HG02798 (cell line): ENCODE measurements at regions not wholly inside any gene's neighbourhood (a gene's known extent, or its start where the extent isn't known, plus 50 kb on each side); places are given as distances from the start of the nearest gene placed in this dataset.
"Not testable (repeated sequence)": the region's sequence is repeated elsewhere in the genome, so short reads cannot be mapped to it uniquely, and the experiment has no call there.

Experiments
- ATAC-seq: cut with Tn5 transposase; IDR thresholded peaks from one replicate; pipeline ENCODE4 v1.9.1; 2021; ENCODE audit warnings: mild to moderate bottlenecking; ENCODE audit not compliant: unreplicated experiment, poor library complexity

DNA sequence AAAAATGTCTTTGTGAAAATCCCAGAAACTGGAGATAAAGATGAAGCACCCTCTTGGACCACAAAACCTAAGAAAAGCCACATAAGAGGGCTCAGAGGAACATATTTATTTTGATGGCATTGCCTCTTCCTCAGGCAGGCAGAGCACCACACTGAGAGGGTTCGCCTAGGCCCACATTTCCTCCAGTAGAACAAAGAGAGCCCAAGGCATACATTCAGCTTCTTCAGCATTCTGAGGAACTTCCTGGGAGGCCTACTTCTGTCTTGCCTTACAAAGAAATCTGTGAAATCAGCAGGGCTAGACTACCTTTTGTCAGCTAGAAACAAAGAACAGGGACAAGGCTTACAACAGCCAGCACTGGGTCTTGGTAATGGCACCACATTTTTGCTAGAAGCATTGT is 1325.3 kb downstream of the SI start:
- no peak for ATAC-seq

DNA sequence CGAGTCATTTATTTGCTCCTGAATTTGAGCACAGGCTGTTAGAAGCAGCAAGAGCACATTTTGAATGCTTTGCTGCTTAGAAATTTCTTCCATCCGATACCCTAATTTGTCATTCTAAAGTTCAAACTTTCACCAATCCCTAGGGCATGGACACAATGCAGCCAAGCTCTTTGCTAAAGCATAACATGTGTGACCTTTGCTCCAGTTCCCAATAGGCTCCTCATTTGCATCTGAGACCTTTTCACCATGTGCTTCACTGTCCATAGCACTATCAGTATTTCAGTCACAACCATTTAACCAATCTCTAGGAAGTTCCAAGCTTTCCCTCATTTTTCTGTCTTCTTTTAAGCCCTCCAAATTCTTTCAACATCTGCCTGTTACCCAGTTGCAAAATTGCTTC is 1333.1 kb downstream of the SI start:
- no peak for ATAC-seq

DNA sequence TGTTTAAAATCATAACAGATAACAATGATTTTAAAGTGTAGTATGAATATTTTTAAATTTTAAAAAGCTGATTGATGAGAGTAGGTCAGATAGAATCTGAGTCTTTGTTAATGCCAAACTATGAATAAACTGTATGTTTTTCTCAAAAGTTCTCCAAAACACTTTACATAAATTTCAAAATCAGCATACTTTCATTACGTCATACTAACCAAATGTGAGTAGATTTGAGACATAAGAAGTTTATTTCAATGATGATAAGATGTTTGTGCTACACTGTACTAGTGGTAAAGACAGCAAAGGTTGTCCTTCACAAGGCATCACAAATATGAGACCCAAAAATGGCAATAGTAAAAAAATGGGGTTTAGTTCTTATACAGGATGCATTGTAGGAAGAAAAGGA is 1342.9 kb downstream of the SI start:
- no peak for ATAC-seq

DNA sequence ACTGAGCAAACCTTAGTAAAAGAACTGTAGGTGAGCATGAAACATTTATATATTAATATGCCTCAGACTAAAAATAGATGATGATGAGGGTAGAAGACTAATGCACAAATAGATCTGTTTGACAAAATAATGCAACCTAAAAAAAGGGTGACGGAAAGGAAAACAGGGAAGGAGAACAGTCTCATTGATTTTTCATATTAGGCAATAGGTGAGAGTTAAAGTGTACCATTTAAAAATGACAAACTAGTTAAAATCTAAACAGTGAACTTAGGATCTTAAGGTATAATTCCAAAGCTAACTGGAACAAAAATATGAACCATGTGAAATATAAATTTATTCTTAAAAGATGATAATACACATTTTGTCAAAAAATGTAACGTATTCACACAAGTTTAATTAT is 1347.6 kb downstream of the SI start:
- no peak for ATAC-seq

DNA sequence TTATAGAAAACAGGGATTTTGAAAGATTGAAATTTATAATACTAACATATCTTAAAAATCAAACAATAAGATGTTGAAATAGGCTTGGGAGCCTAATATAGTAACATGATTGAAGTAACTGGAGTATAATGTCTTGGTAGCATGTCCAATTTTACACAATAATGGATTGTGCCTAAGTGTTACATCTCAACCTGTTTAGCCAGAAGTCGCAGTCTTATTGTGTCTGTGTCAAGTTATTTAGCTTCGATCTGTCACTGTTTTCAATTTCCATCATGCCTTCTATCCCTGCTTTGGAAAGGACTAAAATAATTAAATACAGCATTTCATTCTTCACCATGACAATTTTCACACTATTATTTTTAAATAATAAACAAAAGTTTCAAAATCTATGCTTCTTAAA is 1352.2 kb downstream of the SI start:
- ATAC-seq = no peak

DNA sequence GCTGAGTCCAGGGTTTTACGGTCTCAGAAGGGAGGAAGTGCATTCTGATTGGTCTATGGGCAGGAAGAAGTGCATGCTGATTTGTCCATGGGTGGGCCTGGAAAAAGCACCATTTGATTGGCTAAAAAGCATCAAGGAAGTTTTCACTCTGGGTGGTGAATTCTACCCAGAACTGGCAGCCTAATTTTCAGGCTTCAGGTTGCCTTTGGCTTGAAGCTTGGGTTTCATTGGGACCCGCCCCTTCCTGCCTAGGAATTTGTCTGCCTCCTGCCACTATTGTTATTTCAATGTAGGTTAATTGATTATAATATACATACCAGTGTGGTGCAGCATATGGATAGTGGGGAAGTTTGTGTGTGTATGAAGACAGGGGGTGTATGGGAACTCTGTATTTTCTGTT is 1355.9 kb downstream of the SI start:
- ATAC-seq = no peak

DNA sequence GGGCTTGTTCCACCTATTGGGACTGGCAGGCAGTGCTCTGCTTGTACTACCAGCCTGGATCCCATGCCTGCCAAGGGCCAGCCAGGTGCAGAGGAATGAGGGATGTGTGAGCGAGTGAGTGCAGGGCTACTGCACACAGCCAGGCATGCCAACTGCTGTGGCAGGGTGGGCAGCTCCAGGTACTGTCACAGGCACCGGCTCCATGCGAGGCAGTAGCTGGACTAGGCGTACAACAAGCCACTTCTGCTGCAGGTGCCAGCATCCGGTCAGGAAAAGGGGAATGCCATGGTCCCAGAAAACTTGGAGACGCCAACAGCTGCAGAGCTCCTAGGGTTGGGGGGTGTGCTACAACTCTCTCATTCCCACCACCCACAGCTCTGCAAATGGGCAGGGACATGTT is 1356.7 kb downstream of the SI start:
- no peak for ATAC-seq

DNA sequence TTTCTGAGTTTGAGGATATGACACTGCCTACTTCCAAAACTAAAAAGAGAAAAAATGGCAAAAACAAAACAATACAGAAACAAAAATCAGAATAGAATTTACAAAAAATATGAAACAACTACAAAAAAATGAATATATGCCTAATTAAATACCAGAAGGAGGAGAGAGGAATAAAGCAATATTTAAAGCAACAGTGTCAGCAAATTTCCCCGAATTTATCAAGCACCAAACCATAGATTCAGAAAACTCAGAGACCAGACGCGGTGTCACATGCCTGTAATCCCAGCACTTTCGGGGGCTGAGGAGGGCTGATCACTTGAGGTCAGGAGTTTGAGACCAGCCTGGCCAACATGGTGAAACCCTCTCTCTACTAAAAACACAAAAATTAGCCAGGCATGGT is 1360.9 kb downstream of the SI start:
- no peak for ATAC-seq

DNA sequence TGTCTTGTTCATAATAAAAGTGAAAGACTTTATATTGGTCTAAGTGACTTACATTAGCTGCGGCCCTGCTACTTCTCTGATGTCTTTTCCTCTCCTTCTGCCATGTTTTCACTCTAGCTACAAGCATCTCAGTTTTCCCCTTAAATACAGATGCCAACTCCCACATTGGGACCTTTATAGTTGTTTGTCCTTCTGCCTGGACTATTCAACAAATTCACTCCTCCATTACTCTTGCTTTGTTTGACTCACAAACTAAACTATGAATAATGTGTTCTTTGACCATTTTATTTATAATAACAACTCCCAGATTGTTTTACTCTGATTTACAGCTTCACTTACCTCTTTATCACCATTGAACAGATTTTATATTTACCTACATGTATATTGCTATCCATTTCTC is 1369.9 kb downstream of the SI start:
- ATAC-seq = no peak

DNA sequence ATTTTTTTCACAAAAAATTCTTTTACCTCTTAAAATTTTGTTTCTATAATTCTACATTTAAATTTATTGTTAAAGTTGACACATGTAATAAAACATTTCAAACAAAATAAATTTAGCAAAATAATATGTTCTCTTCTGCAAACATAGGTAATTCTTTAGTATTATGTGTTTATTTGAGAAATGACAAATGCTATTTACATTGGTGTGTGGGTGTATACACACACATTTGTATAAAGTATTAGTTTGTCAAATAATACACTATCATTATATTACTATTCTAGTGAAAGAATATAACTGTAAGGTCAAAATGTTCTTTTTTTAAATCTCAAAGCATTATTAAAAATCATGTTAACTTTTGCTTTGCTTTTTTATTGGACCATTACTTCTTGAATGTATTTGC is 1370.6 kb downstream of the SI start:
- ATAC-seq = no peak

DNA sequence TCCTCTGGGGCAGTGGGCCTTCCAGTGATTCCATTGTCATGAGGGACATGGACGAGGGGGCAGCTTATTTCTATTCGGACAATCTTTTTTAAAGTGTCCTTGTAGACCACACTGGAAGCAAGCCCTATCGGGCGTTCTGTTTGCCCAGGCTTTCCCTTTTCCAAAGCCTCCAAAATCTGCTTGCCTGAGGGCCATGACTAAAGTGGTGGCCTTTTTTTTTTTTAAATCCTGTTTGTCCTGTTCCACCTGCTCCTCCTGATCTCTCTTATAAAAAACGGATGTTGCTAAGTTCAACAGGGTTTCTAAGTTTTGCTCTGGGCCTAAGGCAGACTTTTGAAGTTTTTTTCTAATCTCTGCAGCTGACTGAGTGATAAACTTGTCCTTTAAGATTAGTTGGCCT is 1380.1 kb downstream of the SI start:
- not testable (repeated sequence) for ATAC-seq

DNA sequence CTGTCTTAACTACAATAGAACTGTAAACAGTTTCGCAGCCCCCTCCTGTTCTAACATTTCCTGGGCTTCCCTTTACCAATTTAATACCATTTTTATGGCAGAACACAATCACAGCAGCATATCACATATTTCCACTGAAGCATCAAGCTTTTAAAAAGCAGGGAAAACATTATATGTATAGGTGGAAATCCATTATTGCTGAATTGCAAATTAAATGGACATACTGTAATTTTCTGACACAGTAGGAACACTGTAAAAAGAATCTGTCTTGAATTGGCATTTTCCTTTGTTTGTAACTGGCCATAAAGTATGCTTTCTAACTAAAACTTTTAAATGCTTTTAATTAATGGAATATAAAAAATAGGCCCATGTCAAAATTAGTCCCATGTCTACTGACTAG is 1385.8 kb downstream of the SI start:
- ATAC-seq = no peak

DNA sequence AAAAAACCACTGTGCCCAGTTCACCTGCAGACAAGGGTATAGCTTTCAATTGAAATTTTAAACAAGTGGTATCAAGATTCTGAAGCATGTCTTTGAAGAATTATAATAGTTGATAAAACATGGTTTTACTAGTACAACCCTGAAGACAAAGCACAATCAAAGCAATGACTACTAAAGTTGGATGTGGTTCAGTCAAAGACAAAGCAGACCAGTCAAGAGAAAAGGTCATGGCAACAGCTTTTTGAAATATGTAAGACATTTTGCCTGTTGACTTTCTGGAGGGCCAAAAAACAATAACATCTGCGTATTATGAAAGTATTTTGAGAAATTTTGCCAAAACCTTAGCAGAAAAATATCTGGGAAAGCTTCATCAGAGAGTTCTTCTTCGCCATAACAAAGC is 1393.6 kb downstream of the SI start:
- no peak for ATAC-seq

DNA sequence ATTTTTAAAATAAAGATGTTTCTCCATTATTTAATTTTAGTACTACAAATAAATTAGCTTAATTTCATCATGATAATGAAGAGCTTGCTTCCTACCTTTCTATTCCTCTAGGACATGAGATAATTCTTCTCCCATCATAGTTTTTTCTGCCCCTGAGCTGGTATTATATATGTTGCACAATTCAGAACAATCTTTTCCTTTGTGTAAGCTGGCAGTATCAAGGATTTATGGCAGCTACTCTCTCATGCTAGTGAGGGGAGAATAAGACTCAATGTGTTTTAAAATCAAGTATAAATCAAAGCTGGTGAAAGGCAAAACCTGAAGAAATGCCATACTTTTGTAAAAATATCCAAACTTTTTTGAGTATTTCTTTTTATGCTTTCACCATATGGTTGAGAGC is 1405.3 kb downstream of the SI start:
- ATAC-seq = no peak

DNA sequence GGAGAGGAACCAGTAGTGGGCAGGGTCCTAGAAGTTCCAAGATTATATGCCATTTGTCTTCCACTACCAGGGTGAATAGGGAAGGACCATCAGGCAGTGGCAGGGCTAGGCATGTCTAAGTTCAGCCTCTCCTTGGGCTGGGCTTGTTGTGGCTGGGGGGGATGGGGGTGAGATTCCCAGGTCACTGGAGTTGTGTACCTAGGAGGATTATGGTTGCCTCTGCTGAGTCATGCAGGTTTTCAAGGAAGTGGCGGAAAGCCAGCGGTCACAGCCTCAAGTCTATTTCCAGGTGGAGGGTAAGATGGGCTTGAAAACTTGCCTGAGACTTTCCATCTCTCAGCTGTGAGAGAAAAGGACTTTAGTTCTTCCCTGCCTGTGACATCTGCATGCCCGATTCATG is 1407.1 kb downstream of the SI start:
- no peak for ATAC-seq

DNA sequence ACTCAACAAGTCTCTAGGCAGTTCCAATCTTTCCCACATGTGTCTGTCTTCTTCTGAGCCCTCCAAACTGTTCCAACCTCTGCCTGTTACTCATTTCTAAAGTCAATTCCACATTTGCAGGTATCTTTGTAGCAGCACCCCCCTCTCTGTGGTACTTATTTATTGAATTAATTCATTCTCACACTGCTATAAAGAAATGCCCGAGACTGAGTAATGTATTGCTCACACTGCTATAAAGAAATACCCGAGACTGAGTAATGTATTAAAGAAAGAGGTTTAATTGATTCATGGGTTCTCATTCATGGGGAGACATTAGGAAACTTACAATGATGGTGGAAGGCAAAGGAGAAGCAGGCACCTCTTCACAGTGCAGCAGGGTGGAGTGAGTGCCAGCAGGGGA is 1413.8 kb downstream of the SI start:
- no peak for ATAC-seq

DNA sequence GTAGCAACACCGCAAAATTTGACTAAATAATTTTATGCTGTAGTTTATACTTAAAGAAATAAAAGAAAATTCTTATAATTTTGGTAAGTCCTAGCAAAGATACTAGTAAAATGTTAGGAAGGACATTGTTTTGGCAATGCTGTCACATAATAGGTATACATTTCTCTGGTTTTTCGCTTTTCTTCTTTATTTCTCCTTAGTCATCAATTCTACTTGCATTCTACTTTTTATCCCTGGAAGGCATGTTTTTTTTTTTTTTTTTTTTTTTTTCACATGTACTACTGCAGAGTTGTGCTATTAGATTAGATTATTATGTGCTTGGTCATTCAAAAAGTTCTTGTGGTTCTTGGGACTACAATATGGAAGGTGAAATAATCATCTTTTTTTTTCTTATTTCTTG is 1421.2 kb downstream of the SI start:
- ATAC-seq = no peak

DNA sequence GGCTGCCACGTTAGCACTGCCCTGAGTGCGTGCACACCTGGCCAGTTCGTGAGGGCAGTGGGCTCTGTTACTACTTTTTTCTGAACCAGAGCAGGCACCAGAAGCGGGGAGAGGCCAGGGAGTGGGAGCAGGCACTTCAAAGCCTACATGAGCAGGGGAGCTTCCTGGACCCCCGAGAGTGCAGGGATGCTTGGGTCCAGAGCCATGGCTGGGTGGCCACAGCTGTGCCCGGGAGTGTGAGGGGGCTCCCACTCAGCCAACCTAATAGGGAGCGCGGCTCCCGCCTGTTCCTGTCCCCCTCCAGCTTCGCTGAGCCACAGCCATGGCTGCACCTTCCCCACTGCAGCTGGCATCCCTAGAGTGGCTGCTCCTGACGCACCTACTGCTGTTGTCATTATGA is 1423.3 kb downstream of the SI start:
- ATAC-seq = no peak

DNA sequence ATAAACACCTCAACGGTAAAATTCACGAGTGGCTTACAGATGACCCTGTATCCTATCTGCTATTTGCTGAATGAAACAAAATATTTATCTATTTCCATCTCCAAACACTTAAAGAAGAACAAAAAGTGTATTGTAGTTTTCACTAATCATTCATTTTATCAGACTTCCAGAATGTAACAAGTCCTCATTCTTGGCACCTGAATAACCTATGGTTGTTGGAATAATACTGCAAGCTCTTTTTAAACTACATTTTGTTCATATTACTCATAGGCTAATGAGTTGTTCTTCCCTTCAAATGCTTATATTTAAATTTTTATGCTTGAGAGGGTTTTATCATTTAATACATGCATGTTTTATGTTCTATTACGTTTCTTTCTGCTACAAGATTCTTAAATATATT is 1434.1 kb downstream of the SI start:
- no peak for ATAC-seq

DNA sequence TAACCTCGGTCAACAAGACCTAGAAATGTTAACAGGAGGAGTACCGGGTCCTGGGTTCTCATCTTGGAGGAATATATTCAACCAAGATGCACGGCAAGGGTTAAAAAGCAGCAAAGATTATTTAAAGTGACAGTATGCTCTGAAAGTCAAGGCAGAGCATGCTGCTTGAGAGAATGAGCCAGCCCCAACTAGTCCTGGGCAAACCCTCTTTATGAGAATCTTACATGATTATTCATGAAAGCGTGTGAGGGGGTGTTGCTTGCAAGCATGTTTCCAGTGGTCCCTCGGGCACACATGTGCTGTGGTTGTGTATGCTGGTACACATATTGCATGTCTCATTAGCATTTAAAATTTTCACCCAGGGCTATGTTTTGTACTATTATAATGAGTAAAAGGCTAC is 1445.6 kb downstream of the SI start:
- ATAC-seq = no peak

DNA sequence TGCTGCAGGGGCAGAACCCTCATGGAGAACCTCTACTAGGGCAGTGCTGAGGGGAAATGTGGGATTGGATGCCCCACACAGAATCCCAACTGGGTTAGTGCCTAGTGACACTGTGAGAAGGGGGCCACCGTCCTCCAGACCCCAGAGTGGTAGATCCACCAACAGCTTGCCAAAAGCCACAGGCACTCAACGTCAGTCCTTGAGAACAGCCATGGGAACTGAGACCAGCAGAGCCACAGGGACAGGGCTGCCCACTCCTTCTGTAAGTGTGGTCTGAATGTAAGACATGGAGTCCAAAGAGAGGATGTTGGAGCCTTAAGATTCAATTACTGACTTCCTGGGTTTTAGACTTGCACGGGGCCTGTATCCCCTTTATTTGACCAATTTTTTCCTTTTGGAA is 1451.5 kb downstream of the SI start:
- ATAC-seq = no peak

DNA sequence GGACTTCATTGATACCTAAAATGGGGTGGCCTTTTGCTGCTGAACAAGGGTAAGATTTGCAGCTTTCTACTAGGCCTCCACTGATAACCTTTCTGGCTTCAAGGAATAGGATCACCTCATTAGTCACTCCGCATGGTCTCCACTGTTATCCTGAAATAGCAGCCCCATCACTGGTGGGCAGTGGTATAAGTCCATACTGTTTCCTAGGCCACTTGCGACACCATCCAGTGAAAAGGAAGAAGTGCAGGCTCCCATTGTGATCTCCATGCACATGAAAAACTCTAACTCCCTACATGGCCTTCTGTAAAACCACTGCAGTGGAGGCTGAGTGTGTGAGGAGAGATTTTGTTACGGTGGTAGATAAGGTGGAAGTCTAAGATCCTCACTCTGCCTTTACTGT is 1455.9 kb downstream of the SI start:
- ATAC-seq = no peak

DNA sequence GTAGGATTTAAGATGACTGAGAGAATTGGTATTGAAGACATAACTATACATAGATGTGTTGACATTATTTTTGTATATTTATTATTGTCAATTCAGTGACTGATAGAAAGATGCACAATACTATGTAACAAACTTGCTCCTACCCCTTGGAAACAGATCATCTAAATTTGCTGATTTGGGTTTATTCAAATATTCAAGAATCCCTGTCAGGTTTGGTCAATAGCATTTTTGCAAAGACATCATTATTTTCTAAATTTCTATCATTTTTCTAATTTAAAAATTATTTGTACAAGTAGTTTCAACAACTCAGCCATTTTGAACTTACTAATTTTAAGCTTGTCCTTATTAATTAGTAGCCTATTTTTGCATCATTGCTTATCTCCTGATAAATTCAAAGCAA is 1463.4 kb downstream of the SI start:
- ATAC-seq = no peak

DNA sequence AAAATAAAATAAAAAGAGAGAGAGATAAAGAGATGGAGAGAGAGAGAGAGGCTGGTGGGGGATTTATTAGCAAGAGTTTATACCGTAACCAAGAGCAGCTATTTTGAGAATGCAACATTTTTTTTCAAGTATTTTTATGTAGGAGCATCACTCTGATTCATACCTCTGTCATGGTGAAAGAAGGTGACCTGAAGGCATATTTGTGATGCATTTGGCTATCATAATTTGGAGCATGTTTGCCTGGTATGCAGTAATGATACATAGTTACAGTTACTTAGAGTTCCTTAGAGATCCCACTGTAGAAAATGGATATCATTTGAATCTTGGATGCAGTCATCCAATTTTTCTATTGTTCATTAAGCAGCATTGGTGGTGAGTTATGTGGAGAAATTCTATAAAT is 1472.4 kb downstream of the SI start:
- ATAC-seq = no peak
